ENCODE measurements at regions not wholly inside any gene's neighbourhood (a gene's known extent, or its start where the extent isn't known, plus 50 kb on each side); places are given as distances from the start of the nearest gene placed in this dataset.

DNA sequence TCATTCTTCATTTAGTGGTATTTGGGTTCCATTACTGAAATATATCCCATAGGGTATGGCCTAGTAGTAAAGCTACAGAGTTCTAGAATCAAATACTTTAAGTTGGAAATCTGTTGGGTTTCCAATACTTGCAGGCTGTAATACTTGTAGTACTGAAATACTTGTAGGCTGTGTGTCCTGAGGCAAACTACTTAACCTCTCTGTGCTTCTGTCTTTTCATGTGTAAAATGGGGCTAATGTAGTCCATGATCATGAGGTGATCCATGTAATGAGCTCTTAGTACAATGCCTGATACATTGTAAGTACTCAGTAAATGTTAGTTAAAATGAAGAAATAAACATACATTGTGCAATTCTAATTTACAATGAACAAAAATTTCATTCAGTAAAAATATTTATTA is 368.9 kb downstream of the CSNK1G3 start:
- no peak for TF ChIP-seq CTCF (IDR thresholded peaks at IDR 0.05)
- no peak for DNase-seq (ENCODE audit: low spot score)
- Histone ChIP-seq H3K27ac (no peak overlapping the region), H3K4me1 (ENCODE audit: control insufficient read depth in 1 of 2, low read depth in 2 of 2) (peaks cover 5 to 22% of the 10 kb centered on the region in 2 donors), H3K4me3 (no peak overlapping the region), H3K9me3 (no peaks in the 10 kb centered on the region), H3K36me3 (no peaks in the 10 kb centered on the region), H3K27me3 (replicated peaks; ENCODE audit: insufficient read depth) (no peaks in the 10 kb centered on the region)
- ATAC-seq (ENCODE audit: insufficient number of reproducible peaks, low FRiP score, low read depth): no peak

- no peak overlapping the region for H3K4me3 ChIP-seq
- no peak for TF ChIP-seq CTCF (IDR thresholded peaks at IDR 0.05)
- H3K36me3 ChIP-seq: no peaks in the 10 kb centered on the region
- ATAC-seq (ENCODE audit: insufficient number of reproducible peaks, low FRiP score, low read depth) (no peak), DNase-seq (ENCODE audit: low spot score) (no peak)
- H3K4me1 ChIP-seq (ENCODE audit: control insufficient read depth in 1 of 2, low read depth in 2 of 2): peaks cover 5 to 22% of the 10 kb centered on the region in 2 donors
- H3K9me3 ChIP-seq: no peaks in the 10 kb centered on the region
- H3K27ac ChIP-seq: no peak overlapping the region
- no peaks in the 10 kb centered on the region for H3K27me3 ChIP-seq (replicated peaks; ENCODE audit: insufficient read depth)
Observed at GRCh38 chr5:123879071-123879470, 367.1 kb downstream of the CSNK1G3 start.

DNA sequence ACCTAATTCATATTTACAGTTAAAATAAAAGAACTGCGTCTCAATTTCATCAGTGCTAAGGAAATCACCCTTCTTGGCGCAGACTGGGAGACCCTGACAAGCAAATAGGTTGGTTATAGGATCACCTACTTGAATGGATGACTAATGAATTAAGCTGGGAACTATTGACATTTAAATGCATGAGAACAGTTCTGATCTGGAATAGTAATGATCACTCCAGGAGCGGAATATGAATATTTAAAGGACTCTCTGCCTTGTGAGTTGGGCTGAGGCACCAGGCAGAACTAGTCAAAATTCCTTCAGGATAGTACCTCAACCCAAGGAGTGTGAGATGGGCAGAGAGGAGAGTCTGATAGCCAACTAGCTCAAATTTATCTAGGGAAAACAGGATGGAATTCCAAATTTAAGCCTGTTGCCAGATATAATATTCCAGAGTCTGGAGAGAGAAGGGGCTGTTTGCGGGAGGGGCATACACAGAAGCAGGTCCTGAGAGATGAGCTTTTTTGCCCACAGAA is 364.4 kb downstream of the CSNK1G3 start:
- TF ChIP-seq CTCF (IDR thresholded peaks at IDR 0.05): no peak
- no peak for DNase-seq (ENCODE audit: low spot score)
- Histone ChIP-seq H3K27ac (no peak overlapping the region), H3K4me1 (ENCODE audit: control insufficient read depth in 1 of 2, low read depth in 2 of 2) (peaks cover 0 to 2% of the 10 kb centered on the region in 2 donors), H3K36me3 (no peaks in the 10 kb centered on the region), H3K27me3 (replicated peaks; ENCODE audit: insufficient read depth) (no peaks in the 10 kb centered on the region), H3K9me3 (no peaks in the 10 kb centered on the region), H3K4me3 (no peak overlapping the region)
- ATAC-seq (ENCODE audit: insufficient number of reproducible peaks, low FRiP score, low read depth): no peak

DNA sequence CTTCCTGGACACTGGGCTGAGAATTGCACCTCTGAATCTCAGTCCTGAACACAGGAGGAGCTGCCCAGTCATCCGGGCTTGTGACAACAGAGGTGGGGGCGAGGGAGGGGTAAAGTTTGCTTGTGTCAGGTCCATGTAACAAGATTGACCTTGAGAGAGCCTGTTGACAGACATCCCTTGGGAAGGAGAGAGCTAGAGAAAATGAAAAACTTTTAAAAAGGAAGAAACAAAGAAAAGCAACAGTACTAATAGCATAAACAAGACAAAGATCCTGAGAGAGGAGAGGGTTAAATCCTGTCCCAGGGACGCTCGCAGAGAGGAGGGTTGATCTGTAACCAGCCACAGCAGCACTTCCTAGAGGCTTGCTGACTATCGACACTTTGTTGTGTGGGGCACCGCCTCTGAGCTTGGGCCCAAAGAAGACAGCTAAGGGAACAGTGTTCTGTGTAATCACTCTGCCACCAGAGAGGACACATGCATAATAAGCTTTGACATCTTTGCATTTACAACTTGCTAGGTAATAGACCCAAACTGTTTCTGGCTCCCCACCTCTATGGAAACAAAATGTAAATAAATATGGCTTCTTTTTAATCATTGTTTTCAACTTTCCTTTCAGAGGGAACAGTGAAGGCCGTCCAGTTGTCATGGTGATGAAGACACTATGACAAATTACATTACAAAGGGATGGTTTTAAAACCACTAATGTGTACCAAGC is 363.7 kb downstream of the CSNK1G3 start:
- Histone ChIP-seq H3K4me1 (ENCODE audit: control insufficient read depth in 1 of 2, low read depth in 2 of 2) (no peaks in the 10 kb centered on the region), H3K27ac (no peak overlapping the region), H3K36me3 (no peaks in the 10 kb centered on the region), H3K27me3 (replicated peaks; ENCODE audit: insufficient read depth) (no peaks in the 10 kb centered on the region), H3K9me3 (no peaks in the 10 kb centered on the region), H3K4me3 (no peak overlapping the region)
- no peak for TF ChIP-seq CTCF (IDR thresholded peaks at IDR 0.05)
- ATAC-seq (ENCODE audit: insufficient number of reproducible peaks, low FRiP score, low read depth): no peak
- DNase-seq (ENCODE audit: low spot score): no peak

GRCh38 chr5:123874600-123875201 is 362.7 kb downstream of the CSNK1G3 start:
- ATAC-seq (ENCODE audit: insufficient number of reproducible peaks, low FRiP score, low read depth): no peak
- Histone ChIP-seq H3K9me3 (no peaks in the 10 kb centered on the region), H3K27me3 (replicated peaks; ENCODE audit: insufficient read depth) (no peaks in the 10 kb centered on the region), H3K36me3 (no peaks in the 10 kb centered on the region), H3K27ac (no peak overlapping the region), H3K4me3 (no peak overlapping the region), H3K4me1 (ENCODE audit: control insufficient read depth in 1 of 2, low read depth in 2 of 2) (no peaks in the 10 kb centered on the region)
- no peak for TF ChIP-seq CTCF (IDR thresholded peaks at IDR 0.05)
- DNase-seq (ENCODE audit: low spot score): no peak

Data from thoracic aorta (tissue), 2 donors.